NCI-H2171 treated with DMSO at 0.1 percent for 48 hours (cell line): ENCODE measurements at regions not wholly inside any gene's neighbourhood (a gene's known extent, or its start where the extent isn't known, plus 50 kb on each side); places are given as distances from the start of the nearest gene placed in this dataset.

Experiments
- DNase-seq: peaks from one replicate; lab custom pipeline; 2025; lab: John Stamatoyannopoulos, UW

- DNase-seq = no peak
These were observed 118.5 kb upstream of the ERCC6L2 start for GRCh38 chr9:95756986-95757385.

DNA sequence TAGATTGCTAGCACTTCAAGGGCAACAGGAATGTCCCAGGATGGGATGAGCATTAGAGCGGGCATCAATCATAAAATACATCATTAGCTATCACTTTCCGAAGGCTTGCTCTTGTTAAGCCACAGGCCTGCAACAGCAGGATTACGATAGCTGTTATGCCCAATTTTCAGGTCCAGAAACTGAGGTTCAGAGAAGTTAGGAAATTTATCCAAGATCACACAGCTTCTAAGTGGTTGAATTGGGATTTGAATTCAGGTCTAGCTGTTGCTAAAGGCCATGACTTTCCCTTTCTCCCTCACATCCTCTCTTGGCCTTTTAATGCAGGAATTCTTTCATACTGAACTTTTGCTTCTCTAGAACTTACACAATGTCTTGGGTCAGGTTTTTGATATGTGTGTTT is 119.4 kb upstream of the ERCC6L2 start:
- no peak for DNase-seq

DNA sequence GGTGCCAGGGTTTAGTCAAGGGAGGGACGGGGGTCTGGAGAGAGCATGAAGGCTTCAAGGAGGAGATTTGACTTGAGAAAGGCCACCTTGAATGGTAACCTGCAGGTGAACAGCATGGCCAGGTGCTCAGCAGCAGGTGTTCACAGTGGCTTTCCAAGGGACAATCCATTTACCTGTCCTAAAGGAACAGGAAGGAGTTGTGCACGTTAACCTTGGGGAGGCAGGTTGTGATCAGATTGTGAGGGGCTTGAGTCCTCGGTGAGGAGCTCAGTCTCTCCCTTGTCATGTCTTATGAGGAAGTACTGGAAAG is 120.1 kb upstream of the ERCC6L2 start:
- no peak for DNase-seq

DNA sequence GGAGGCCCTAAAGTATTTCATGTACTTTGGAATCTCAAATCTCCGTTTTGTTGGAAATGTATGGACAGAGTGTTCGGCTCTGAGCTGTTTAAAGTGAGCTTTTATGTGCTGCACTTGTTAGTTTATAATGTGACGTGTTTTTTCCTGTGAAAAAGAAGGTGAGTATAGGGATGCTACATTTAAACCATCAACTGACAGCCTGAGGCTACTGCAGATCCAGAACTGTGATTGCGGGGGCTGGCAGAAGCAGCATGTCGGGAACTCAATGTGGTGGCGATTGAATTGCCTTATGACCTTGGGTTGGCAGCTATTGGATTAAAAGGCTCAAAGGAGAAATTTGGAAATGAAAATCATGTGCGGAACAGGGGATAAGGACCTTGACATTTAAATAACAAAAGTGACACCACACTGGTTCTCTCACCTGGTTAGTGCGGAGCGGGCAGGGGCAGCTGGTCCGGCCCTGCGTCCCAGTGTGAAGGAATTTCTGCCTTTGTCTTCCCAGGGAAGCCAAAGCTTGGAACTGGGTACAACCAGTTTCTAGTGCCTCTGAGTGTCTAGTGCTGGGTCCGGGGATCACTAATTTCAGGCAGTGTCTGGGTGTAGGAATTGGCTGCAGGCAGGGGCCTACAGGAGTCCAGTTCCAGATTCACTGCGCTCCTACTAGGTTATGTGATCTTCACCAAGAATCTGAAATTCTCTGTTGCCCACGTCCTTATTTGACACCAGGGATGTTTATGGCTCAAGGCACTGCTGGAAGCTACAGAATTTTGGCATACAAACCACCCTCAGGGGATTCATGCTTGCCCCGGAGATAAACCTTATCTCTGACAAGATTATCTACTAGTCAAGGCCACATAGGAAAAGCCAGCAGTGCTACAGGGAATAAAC is 120.7 kb upstream of the ERCC6L2 start:
- no peak for DNase-seq

DNA sequence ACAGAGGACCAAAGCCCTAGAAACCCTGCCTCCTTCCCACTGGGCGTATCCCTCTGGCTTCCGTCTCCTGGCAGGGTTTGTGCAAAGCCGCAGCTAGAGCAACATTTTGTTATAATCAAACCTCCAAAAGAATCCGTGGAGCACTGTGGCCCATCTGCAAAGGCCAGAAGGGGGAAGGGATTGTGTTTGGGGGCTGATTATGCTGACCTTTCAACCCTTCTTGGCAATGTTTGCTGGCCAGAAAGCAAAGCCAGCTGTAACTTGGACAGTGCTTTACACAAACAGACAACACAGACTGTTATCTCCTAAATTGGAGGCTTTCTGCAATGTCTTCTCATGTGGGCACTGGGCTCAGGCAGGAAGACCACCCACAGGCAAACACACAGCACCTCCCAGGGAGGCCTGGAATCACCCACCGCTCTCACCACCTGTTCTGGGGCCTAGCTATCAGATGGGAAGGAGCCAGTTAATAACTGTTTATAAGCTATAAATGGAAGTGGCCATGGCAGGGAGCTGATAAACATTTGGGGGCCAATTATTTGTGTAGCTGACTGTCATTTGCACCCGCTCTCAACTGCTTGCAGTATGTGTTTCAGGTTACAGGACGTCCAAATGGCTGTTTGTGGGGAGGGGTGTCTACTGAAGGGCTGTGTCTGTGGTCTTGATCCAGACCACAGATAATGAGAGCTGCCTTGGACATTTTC is 121.6 kb upstream of the ERCC6L2 start:
- peak; percentile 20 for DNase-seq

DNA sequence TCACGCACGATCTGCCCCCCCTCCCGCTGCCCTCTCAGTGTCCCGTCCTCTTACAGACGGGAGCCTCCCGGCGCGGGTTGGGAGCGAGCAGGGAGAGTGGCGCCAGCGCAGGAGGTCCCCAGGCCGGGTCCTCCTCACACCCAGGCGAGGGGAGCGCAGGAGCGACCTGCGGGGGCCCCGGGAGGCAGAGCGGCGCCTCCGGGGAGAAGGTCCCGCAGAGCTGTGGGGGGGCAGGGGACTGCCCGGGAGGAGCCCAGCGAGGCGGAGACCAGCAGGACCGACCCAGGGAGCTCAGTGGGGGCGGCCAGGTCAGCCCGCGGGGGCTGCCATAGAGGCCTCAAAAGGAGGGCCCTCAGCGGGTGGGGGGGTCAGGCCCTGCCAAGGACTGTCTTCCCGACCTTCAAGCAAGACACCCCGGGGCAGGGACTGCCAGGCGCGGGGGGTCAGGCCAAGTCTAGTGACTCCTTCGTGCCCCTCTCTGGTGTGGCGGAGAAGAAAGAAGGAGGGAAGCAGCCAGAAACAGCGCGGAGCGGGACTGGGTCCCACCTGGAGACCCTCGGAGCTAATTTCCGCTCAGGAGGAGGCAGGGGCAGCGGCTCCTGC is 123.3 kb upstream of the ERCC6L2 start:
- DNase-seq = no peak

DNA sequence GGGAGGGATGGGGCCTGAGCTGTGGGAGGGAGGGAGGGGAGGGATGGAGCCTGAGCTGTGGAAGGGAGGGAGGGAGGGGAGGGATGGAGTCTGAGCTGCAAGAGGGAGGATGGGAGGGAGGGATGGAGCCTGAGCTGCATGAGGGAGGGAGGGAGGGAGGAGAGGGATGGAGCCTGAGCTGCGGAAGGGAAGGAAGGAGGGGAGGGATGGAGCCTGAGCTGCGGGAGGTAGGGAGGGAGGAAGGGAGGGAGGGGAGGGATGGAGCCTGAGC is 124.0 kb upstream of the ERCC6L2 start:
- no peak for DNase-seq

- DNase-seq = no peak
These were observed 124.6 kb upstream of the ERCC6L2 start for GRCh38 chr9:95750725-95751519.

DNA sequence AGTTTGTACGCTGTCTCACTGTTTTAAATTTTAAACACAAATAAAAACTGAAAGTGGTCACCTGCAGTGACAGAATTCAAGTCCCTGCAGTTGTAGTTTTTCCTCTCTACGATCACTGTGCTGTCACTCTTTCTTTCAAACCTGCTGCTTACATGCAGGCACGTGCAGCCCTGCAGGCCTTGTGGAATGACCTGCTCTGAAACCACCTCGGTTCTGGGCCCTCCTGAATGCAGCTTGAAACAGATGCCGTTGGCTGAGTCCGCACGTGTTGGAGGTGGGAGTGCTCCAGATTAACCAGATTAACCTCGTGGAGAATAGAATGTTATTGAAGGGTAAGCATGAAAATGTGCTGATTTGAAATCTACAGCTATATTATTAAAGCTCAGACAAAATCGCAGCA is 126.0 kb upstream of the ERCC6L2 start:
- no peak for DNase-seq

DNA sequence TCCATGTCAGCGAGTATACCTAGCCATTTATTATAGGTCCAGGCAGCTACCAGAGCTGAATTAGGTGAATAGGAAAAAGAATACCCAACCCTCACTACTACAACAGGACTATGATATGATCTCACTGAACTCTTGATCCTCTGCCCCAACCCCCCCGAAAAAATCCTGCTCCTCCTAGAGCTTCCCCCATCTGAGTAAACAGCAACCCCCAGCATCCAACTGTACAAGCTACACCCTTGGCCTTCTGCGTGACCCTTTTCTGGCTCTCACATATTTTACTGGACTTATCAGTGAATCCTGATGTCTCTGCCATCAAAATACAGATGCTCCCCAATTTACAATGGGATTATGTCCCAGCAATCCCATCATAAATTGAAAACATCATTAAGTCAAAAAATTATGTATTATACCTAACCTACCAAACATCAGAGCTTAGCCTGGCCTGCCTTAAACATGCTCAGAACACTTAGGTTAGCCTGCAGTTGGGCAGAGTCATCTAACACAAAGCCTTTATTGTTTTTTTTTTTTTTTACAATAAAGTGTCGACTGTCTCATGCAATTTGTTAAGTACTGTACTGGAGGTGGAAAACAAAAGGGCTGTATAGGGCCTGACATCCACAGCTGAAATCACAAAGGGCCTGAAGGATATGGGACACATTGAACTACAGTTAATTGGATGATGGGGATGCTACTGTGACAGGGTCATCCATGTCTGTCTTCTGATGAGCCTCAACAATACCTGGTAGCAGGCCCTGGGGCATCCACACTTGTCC is 128.9 kb upstream of the ERCC6L2 start:
- DNase-seq = no peak

DNA sequence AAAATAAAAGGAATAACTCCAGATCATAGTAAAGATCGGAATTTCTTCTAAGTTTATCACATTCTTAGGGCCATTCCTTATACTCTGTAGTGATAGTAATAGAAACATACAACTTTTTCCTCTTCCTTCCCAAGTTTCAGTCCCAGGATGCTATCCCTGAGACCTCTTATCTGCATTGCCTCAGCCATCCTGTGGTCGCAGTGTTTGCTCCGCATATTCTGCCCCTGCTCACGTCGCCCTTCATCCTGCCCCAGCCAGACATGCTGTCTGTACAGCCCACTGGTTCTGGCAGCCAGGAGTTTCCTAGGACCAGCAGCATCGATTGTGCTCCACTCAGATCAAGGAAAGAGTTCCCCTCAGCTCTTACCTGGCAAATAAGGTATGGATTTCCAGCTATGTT is 132.7 kb upstream of the ERCC6L2 start:
- DNase-seq = no peak

GRCh38 chr9:95741631-95742030 is 133.9 kb upstream of the ERCC6L2 start:
- no peak for DNase-seq

GRCh38 chr9:95740217-95741004 is 135.1 kb upstream of the ERCC6L2 start:
- no peak for DNase-seq

DNA sequence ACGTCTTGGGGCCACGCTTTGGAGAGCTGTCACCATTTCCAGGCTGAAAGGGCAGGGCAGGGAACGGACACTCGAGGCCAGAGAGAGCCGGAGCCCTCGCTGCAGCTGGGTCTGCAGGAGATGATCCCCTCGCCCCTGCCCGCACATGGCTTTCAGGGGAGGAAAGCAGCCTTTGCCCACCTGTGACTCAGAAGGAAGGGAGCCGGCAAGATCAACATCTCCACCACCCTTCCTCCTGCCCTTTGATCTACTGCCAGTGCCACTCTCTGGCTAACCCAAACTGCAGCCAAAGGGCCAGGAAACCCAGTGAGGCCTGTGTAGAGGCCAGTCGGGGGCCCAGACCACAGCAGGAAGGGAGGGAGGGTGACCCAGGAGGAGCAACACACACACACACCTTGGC is 137.1 kb upstream of the ERCC6L2 start:
- no peak for DNase-seq

GRCh38 chr9:95736891-95737522 is 138.5 kb upstream of the ERCC6L2 start:
- DNase-seq = no peak

DNA sequence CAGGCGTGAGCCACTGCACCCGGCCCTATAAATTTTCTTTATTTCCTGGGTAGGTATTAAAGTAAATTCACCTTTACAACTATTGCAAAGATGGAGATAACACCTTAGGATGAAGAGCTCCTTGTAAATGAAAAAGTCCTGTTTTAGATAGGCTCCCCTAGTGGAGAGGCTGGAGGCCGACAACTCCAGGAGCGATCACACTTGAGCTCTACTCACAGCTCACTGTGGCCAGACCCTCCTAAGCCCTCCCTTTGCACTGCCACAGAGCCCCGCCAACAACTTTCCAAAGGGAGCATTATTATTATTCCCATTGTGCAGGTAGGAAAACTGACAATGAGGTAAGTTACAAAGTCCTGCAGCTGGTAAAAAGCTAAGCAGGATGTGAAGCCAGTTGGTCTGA is 139.1 kb upstream of the ERCC6L2 start:
- DNase-seq = peak; percentile 10

- no peak for DNase-seq
These were observed 139.8 kb upstream of the ERCC6L2 start for GRCh38 chr9:95735701-95736100.

DNA sequence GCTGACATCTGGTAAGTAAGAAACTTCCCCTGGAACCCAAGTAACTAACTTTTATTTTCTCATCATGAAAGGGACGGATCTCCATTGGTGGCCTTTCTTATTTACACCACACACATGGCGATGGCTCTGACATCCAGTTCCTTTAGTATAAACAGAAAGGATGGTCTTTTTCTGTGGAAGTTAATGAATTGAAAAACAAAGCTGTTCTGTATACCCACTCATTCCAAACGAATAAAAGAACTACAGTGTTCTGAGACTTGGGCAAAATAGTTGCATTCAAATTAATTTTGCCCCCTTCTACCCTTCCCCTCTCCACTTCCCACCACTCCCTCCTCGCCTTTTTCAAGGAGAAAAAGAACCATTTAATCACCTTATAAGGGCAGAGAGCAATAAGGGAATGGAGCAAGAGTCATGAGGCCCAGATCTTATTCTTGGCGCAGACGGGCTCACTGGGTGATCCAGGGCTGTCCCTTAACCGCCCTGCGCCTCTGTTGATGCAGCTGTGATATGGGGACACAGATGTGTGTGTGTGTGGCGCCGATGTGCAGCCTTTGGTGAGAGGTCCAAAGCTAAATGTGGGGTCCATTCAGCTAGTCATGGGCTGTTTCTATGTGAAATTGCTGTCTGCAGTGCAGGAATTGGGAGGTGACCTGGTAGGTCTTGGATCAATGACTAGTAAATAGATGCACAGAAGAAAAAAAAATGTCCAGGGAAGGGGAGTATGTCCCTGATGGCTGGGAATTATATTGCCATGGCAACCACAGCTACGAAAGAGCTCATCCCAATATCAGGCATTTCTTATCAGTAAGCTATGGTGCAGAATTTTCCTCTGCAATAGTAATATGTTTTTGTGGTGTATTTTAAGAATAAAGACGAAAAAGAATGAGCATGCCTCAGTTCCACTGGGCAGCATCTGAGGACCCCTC is 141.5 kb upstream of the ERCC6L2 start:
- no peak for DNase-seq
